NCI-H1092 treated with DMSO at 0.1 percent for 48 hours (cell line): ENCODE measurements at regions not wholly inside any gene's neighbourhood (a gene's known extent, or its start where the extent isn't known, plus 50 kb on each side); places are given as distances from the start of the nearest gene placed in this dataset.

Experiments
- DNase-seq: peaks from one replicate; lab custom pipeline; 2025; lab: John Stamatoyannopoulos, UW

DNA sequence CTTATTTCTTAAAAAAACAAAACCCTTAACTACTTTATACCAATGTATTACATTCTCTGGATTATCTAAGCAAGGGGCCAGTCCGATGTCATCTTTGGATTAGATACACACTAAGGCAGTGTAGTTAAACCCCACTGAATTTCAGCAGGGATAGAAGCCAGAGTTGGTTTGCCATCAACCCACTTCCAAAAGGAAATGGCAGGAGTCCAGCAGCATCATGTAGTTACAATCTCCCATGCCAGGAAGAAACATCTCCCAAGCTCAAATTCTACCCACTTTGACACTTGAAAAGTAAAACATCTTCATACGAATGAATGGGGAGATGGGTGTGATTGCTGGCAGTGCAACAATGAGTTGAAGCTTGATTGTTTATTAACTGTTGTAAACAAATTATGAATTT, 203.5 kb upstream of the PLXNC1 start:
- no peak for DNase-seq

GRCh38 chr12:93946542-93947150, 201.7 kb upstream of the PLXNC1 start:
- DNase-seq = no peak

- DNase-seq = no peak
Measured at GRCh38 chr12:93947486-93947885, 200.9 kb upstream of the PLXNC1 start.

DNA sequence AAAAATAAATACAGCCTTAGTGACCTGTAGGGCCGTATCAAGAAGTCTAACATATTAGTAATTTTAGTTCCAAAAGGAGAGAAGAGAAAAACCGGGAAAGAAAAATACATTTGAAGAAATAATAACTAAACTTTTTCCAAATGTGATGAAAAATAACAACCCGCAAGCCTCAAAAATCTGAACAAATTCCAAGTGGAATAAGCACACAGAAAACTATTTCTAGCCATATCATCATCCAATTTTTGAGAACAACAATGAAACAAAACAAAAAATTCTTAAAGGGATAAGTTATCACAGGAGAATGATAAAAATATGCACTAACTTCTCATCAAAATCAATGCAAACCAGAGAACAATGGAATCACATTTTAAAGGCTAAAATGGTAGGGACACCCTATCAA, 198.1 kb upstream of the PLXNC1 start:
- DNase-seq = no peak

GRCh38 chr12:93954166-93955112, 193.9 kb upstream of the PLXNC1 start:
- no peak for DNase-seq

- DNase-seq = no peak
Measured at GRCh38 chr12:93956551-93956950, 191.8 kb upstream of the PLXNC1 start.

DNA sequence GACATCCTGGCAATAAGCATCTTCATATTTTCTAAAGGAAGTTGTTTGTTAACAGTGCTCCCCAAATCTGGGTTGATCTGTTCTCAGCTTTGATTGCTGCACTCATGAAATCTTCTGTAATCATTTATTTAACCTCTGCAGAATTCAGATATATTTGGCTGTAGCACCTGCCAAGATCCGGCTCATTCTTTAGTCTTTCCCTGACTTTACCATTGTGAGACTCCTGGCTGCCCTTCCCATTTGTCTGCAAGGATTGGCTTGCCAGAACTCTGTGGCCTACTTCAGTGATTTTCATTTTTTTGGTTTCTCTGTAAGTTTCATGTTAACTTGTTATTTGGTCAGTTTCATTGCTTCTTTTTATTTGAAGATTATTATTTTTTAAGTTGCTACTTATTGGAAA, 191.2 kb upstream of the PLXNC1 start:
- no peak for DNase-seq

DNA sequence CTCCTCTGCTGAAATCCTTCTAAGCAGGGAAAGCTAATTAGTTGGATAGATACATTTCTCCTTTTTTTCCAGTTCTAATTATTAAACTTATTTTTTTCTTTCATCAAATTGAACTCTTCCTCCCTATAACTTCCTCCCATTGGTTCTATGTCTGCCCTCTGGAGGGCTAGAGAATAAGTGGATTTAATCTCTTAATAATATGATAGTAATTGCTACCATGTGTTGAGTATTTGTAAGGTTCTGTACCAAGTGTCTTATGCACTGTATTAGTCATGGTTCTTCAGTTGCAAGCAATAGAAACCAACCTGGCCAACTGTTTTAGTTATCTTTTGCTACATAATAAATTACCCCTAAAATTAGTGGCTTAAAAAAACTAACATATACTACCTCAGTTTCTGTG, 190.5 kb upstream of the PLXNC1 start:
- no peak for DNase-seq

- DNase-seq = no peak
Measured at GRCh38 chr12:93959657-93960056, 188.7 kb upstream of the PLXNC1 start.

DNA sequence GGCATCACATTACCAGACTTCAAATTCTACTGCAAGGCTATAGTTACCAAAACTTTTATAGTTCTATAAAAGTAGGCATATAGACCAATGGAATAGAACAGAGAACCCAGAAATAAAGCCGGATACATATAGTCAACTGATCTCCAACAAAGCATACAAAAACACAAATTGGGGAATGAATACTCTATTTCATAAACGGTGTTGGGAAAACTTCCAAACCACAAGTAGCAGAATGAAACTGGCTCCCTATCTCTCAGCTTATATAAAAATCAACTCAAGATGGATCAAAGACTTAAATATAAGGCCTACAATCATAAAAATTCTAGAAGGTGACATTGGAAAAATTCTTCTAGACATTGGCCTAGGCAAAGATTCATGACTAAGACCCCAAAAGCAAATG, 187.9 kb upstream of the PLXNC1 start:
- no peak for DNase-seq

GRCh38 chr12:93962336-93962735, 186.0 kb upstream of the PLXNC1 start:
- DNase-seq = no peak

DNA sequence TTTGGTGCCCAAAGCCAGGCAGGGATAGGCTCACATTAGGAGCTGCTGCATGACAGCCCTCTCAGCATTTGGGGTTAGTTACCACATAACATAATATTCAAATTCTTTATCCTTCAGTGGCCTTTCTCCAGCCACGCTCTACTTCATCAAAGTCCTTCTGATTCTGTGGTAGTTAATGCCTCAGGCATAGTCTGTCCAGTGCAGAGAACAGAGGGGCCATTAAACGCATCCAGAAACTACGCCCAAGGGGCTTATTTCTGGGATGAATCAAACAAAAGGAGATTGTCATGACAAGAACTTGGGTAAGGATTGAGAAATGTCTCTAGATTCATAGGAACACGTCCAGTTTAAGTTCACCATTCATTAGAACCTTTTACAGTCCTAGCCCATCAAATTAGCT, 183.4 kb upstream of the PLXNC1 start:
- no peak for DNase-seq

- no peak for DNase-seq
Measured at GRCh38 chr12:93966516-93967133, 181.8 kb upstream of the PLXNC1 start.

DNA sequence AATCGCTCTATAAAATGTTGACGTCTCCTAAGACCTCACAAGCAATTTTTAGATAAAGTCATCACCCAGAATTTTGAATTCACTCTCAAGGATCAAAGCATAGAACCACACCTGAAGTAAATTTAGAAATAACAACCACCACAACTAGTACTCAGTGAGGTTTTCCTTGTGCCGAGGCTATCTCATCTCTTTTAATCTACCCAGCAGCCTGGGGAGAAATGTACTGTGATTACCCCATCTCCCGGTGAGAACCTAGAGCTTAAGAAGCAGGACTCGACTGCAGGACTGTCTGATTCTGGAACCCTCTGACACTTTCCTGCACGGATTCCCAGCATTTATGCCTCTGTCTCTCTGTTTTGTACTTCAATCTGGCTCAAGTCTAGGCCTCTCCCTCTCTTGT, 180.9 kb upstream of the PLXNC1 start:
- DNase-seq = no peak

DNA sequence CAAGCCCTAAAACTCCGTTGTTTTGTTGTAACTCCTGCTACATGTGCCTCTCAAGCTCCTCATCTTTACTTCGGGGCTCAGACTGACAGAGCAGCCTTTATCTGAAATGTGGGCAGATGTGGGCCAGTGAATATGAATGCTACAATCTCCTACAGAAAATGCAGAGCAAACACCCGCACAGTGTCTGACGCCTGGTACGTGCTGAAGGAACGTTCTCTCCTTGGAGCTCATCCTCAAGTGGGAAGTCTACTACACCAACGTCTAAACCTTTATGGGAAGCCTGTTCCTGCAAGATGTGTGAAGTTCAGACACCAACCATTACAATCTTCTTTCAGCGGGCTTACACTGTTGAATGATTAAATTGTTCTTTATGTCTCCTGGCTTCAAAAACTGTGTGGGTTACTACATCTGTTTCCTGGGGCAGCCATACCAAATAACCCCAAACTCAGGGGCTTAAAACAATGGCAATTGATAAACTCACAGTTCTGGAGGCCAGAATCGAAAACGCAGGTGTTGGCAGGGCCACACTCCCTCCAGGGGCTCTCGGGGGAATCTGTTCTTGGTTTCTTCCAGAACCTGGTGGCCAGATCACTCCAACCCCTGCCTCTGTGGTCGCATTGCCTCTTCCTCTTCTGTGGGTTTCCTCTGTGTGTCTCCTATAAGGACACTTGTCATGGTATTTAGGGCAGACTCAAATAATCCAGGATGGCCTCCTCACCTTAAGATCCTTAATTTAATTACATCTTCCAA, 179.7 kb upstream of the PLXNC1 start:
- no peak for DNase-seq

- DNase-seq = no peak
Measured at GRCh38 chr12:93970900-93971688, 177.3 kb upstream of the PLXNC1 start.

GRCh38 chr12:93972411-93973208, 175.8 kb upstream of the PLXNC1 start:
- no peak for DNase-seq

- no peak for DNase-seq
Measured at GRCh38 chr12:93974252-93974651, 174.1 kb upstream of the PLXNC1 start.

GRCh38 chr12:93976024-93976423, 172.4 kb upstream of the PLXNC1 start:
- DNase-seq = no peak

GRCh38 chr12:93977081-93977480, 171.3 kb upstream of the PLXNC1 start:
- no peak for DNase-seq

DNA sequence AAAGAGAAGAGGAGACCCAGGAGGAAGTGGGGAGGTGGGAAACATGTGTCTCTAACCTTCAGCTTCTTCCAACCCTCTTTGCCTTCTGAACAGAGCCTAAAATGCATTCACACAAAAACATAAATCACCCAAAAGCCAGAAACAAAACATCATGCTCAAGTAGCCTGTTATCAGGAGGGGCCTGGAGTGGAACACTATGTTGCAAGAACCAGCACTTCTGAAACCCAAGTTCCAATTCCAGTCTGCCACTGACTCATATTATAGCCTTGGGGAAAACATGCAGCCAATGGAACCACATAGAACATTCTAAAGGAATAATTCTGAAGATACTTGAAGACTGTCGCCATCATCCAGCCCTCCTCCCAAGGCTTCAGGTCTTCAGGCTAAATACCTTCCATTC, 169.8 kb upstream of the PLXNC1 start:
- no peak for DNase-seq
